Ishikawa (cell line): ENCODE measurements at regions not wholly inside any gene's neighbourhood (a gene's known extent, or its start where the extent isn't known, plus 50 kb on each side); places are given as distances from the start of the nearest gene placed in this dataset.

Experiments used
- CEBPB ChIP-seq: IDR thresholded peaks from 2 replicates; pipeline ENCODE4 v1.6.1; 2012
- CREB1 ChIP-seq: IDR thresholded peaks from 2 replicates; pipeline ENCODE4 v1.6.1; 2012; ENCODE audit warnings: low read depth
- EP300 ChIP-seq: IDR thresholded peaks from 2 replicates; pipeline ENCODE4 v1.6.1; 2012; ENCODE audit warnings: borderline replicate concordance
- MAX ChIP-seq: IDR thresholded peaks from 2 replicates; pipeline ENCODE4 v1.6.1; 2012
- RAD21 ChIP-seq: IDR thresholded peaks from 2 replicates; pipeline ENCODE4 v1.6.1; 2012; ENCODE audit warnings: low read depth
- REST ChIP-seq: IDR thresholded peaks from 2 replicates; pipeline ENCODE4 v1.6.1; 2012; ENCODE audit warnings: low read depth, mild to moderate bottlenecking
- TAF1 ChIP-seq: IDR thresholded peaks from 2 replicates; pipeline ENCODE4 v1.6.1; 2012; ENCODE audit warnings: low read depth, mild to moderate bottlenecking
- TCF12 ChIP-seq: IDR thresholded peaks from 2 replicates; pipeline ENCODE4 v1.6.1; 2012; ENCODE audit warnings: low read depth
- TEAD4 ChIP-seq: IDR thresholded peaks from 2 replicates; pipeline ENCODE4 v1.6.1; 2012
- YY1 ChIP-seq: IDR thresholded peaks from 2 replicates; pipeline ENCODE4 v1.6.1; 2012; ENCODE audit warnings: low read depth
- TF ChIP-seq, protein P1 (sequence below): IDR thresholded peaks from 2 replicates; pipeline ENCODE4 v1.6.1; 2012

DNA sequence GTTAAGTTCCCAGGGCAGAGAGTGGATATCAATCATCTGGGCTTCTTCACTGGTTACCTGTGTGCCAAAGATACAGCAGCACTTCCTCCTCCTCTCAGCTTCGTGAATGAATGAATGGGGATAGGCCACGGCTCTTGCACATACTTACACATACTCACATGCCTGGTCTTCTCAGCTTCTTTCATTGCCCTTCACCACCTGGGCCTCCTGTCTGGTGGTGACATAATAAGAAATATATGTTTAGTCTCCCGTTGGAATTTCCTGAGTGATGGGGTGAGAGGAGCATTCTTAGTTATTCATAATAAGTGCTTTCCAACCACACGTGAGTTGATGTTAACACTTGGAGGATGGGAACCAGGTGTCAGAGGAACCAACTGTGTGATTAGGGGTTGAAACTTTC, 268.1 kb upstream of the RMST start:
- TF ChIP-seq RAD21 (no peak), TEAD4 (no peak), EP300 (no peak), YY1 (no peak), TAF1 (no peak), MAX (no peak), REST (no peak), TCF12 (no peak), CREB1 (no peak), CEBPB (no peak)
- TF ChIP-seq, protein P1, sequence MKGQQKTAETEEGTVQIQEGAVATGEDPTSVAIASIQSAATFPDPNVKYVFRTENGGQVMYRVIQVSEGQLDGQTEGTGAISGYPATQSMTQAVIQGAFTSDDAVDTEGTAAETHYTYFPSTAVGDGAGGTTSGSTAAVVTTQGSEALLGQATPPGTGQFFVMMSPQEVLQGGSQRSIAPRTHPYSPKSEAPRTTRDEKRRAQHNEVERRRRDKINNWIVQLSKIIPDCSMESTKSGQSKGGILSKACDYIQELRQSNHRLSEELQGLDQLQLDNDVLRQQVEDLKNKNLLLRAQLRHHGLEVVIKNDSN, result no peak
